Left lung (tissue), 4 donors: ENCODE measurements at regions not wholly inside any gene's neighbourhood (a gene's known extent, or its start where the extent isn't known, plus 50 kb on each side); places are given as distances from the start of the nearest gene placed in this dataset.

Experiments used
- ATAC-seq: fragments of 200-7000 bp; cut with Tn5 transposase; one replicate; pipeline ENCODE4 v1.9.1; 2020; ENCODE audit warnings: moderate library complexity
- DNase-seq, 4 donors: peaks; one replicate each; pipeline ENCODE4 v3.0.0-alpha.2; 2013 to 2020
- H3K27ac ChIP-seq, 2 donors: fragments of 200-600 bp; sonication (generic) in 1 of 2; one replicate each; pipeline versions ENCODE4 v1.5.0 to v1.8.0; 2020 to 2021
- H3K27me3 ChIP-seq, 2 donors: fragments of 200-600 bp; sonication (generic) in 1 of 2; one replicate each; pipeline versions ENCODE4 v1.5.0 to v1.8.0; 2020 to 2021
- H3K36me3 ChIP-seq, 2 donors: fragments of 200-600 bp; sonication (generic) in 1 of 2; one replicate each; pipeline versions ENCODE4 v1.5.0 to v1.8.0; 2020 to 2021
- H3K4me1 ChIP-seq, 2 donors: fragments of 200-600 bp; one replicate each; pipeline ENCODE4 v1.8.0; 2021
- H3K4me3 ChIP-seq, 2 donors: fragments of 200-600 bp; sonication (generic) in 1 of 2; one replicate each; pipeline versions ENCODE4 v1.5.0 to v1.8.0; 2020 to 2021; ENCODE audit warnings: mild to moderate bottlenecking in 1 of 2
- H3K9me3 ChIP-seq, 2 donors: fragments of 200-600 bp; sonication (generic) in 1 of 2; one replicate each; pipeline versions ENCODE4 v1.5.0 to v1.8.0; 2020 to 2021
- CTCF ChIP-seq, 2 donors: fragments of 200-600 bp; sonication (generic) in 1 of 2; IDR thresholded peaks; one replicate each; pipeline versions ENCODE4 v1.5.0 to v1.8.0; 2021; ENCODE audit warnings: antibody characterized with exemption in 2 of 2
- intact Hi-C, 2 donors: fragments of 100-400 bp; cut with DNase I; formaldehyde crosslinking; loops; one replicate each; pipeline versions ENCODE4 v1.11.2 to v1.14.2; 2022
- donor health status: DM: no; HTN: yes; CAD: no.
- donor health status: DM: no; HTN: no; CAD: no.

DNA sequence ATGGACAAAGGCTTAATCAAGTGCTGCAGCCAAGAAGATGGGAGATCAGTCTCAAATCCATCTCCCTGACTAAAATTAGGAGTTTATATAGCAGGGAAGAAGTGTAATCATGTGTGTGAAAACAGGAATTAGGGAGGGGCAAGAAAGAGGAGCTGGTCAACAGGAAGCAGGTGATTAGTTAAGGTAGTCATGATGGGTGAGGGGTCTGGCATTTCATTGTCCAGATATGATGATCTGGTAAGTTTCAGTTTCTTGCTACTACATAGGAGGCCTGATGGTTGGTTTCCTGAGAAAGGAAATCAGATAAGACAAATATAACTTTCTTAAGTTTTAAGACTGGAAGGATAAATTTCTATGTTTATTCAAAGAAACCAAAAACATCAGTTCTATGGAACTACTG, 455.6 kb upstream of the GRAMD2B start:
- Histone ChIP-seq H3K4me1 (no peaks in the 10 kb centered on the region), H3K9me3 (no peaks in the 10 kb centered on the region), H3K27ac (no peak overlapping the region), H3K4me3 (no peak overlapping the region), H3K36me3 (no peaks in the 10 kb centered on the region), H3K27me3 (no peaks in the 10 kb centered on the region)
- no peak for TF ChIP-seq CTCF (IDR thresholded peaks at IDR 0.05)
- intact Hi-C loops = no loop called here
- ATAC-seq = no peak
- no peak for DNase-seq

- no peak overlapping the region for H3K4me3 ChIP-seq
- ATAC-seq (no peak), DNase-seq (no peak)
- H3K4me1 ChIP-seq = no peaks in the 10 kb centered on the region
- H3K9me3 ChIP-seq = no peaks in the 10 kb centered on the region
- H3K36me3 ChIP-seq = no peaks in the 10 kb centered on the region
- H3K27me3 ChIP-seq = no peaks in the 10 kb centered on the region
- no peak for TF ChIP-seq CTCF (IDR thresholded peaks at IDR 0.05)
- intact Hi-C loops = no loop called here
- no peak overlapping the region for H3K27ac ChIP-seq
Observed at GRCh38 chr5:125969011-125969813, 454.0 kb upstream of the GRAMD2B start.

- Histone ChIP-seq H3K27me3 (no peaks in the 10 kb centered on the region), H3K36me3 (no peaks in the 10 kb centered on the region), H3K4me1 (no peaks in the 10 kb centered on the region), H3K27ac (no peak overlapping the region), H3K9me3 (no peaks in the 10 kb centered on the region), H3K4me3 (no peak overlapping the region)
- TF ChIP-seq CTCF (IDR thresholded peaks at IDR 0.05) = no peak
- no peak for DNase-seq
- no peak for ATAC-seq
- intact Hi-C loops = no loop called here
Observed at GRCh38 chr5:125969814-125970171, 453.4 kb upstream of the GRAMD2B start.

DNA sequence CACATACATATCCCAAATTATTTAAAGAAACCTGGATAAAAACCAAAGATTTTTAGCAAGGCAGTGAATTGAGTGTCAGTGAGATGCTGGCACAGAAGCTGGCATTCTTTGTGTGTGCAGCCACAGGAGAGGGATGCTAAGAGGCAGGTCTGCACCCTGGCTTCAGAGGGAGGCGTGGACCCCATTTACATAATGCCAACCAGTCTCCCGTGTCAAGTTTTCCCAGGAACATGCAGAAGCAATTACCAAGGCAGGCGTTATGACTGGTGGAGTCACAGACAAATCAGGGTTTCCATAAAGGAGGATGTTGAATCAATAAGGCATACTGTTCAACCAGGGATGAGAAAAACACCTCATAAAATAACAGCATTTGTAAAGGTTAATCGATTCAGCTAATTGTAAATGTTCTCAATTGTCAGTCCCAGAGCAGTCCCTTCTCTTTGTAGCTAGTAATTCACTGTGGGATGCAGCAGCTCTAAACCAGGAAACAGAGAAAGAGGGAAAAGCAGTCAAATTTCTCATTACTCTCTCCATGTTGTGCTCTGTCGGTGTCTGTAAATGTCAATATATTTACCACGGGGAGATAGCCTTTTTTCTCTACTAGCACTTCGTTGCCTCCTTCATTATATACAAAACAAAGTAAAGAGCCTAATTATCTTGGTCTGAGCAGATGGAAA, 452.4 kb upstream of the GRAMD2B start:
- H3K36me3 ChIP-seq = no peaks in the 10 kb centered on the region
- intact Hi-C loops = no loop called here
- no peaks in the 10 kb centered on the region for H3K27me3 ChIP-seq
- no peak overlapping the region for H3K4me3 ChIP-seq
- H3K4me1 ChIP-seq = no peaks in the 10 kb centered on the region
- H3K9me3 ChIP-seq = no peaks in the 10 kb centered on the region
- H3K27ac ChIP-seq = no peak overlapping the region
- ATAC-seq = no peak
- no peak for TF ChIP-seq CTCF (IDR thresholded peaks at IDR 0.05)
- DNase-seq = no peak

DNA sequence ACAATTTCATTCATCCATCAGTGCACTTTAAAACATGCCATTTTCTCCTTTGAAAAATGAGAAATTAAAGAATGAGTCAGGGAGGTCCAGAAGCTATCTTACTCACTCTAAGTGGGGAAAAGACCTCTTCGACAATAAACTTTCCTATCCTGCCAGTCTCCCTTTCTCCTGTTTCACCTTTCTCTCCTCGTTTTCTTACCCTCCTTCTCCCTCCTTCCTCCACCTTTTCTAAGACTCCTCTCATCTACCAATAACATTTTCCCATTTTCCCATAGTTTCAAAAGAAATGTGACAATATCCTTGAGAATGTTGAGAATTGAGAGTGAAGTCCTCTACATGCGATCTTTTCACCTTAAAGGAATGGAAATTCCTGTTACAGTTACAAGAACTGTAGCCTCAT, 450.5 kb upstream of the GRAMD2B start:
- ATAC-seq = no peak
- Histone ChIP-seq H3K27me3 (no peaks in the 10 kb centered on the region), H3K9me3 (no peaks in the 10 kb centered on the region), H3K4me1 (no peaks in the 10 kb centered on the region), H3K36me3 (no peaks in the 10 kb centered on the region), H3K4me3 (no peak overlapping the region), H3K27ac (no peak overlapping the region)
- TF ChIP-seq CTCF (IDR thresholded peaks at IDR 0.05) = no peak
- intact Hi-C loops = no loop called here
- no peak for DNase-seq
